T-cell (primary cell): ENCODE measurements at regions not wholly inside any gene's neighbourhood (a gene's known extent, or its start where the extent isn't known, plus 50 kb on each side); places are given as distances from the start of the nearest gene placed in this dataset.

Experiments used
- ATAC-seq, 4 experiments: fragments of 200-7000 bp in 3 of 4; fragments of 150-1000 bp in 1 of 4; cut with Tn5 transposase; replicated peaks in 1 of 4; 1 replicate in 3 of 4; 2 replicates in 1 of 4; pipeline ENCODE4 v1.10.0; 2021; ENCODE audit warnings: moderate library complexity in 3 of 4, mild to moderate bottlenecking in 2 of 4, moderate number of reproducible peaks in 1 of 4
- CTCF ChIA-PET, 2 donors: fragments of 300-600 bp; sonication (Branson Sonifier 250); formaldehyde crosslinking; loops; one replicate each; lab custom pipeline; 2022; ENCODE audit warnings: antibody characterized with exemption in 2 of 2; lab: Charles Lee
- POLR2A ChIA-PET, 2 donors: fragments of 300-600 bp; sonication (Branson Sonifier 250); formaldehyde crosslinking; loops; one replicate each; lab custom pipeline; 2022; ENCODE audit warnings: antibody characterized with exemption in 2 of 2; lab: Charles Lee
- DNase-seq, 35 experiments: peaks; one replicate each; pipeline versions ENCODE4 v3.0.0 to v3.0.0-alpha.2; 2013 to 2023
- H3K27ac ChIP-seq: one replicate; pipeline ENCODE4 v1.5.1; 2013; ENCODE audit warnings: low read length
- H3K27me3 ChIP-seq, 2 experiments: replicated peaks in 1 of 2; 1 replicate in 1 of 2; 2 replicates in 1 of 2; pipeline versions ENCODE4 v1.6.1 to v1.7.0; 2013; ENCODE audit warnings: low read length in 1 of 2, mixed read lengths in 1 of 2; ENCODE audit not compliant: control insufficient read depth in 2 of 2, insufficient read depth in 2 of 2; ENCODE audit errors: extremely low read depth in 1 of 2
- H3K36me3 ChIP-seq, 2 donors: 1 replicate in 1 of 2; 2 replicates in 1 of 2; pipeline versions ENCODE4 v1.6.1 to v1.7.0; 2013; ENCODE audit warnings: low read length in 1 of 2; ENCODE audit not compliant: control insufficient read depth in 2 of 2, insufficient read depth in 1 of 2; ENCODE audit errors: extremely low read depth in 1 of 2
- H3K4me1 ChIP-seq, 2 experiments: 1 replicate in 1 of 2; 2 replicates in 1 of 2; pipeline versions ENCODE4 v1.6.1 to v1.7.0; 2013; ENCODE audit warnings: low read length in 2 of 2, mixed read lengths in 1 of 2; ENCODE audit not compliant: insufficient read depth in 2 of 2, control insufficient read depth in 1 of 2; ENCODE audit errors: extremely low read depth in 1 of 2
- H3K4me3 ChIP-seq, 2 donors: 1 replicate in 1 of 2; 2 replicates in 1 of 2; pipeline versions ENCODE4 v1.5.1 to v1.7.0; 2013; ENCODE audit warnings: mild to moderate bottlenecking in 2 of 2, low read length in 1 of 2, moderate library complexity in 1 of 2; ENCODE audit not compliant: control insufficient read depth in 1 of 2; ENCODE audit errors: extremely low read depth in 1 of 2
- H3K9me3 ChIP-seq: 2 replicates; pipeline ENCODE4 v1.7.0; 2013
- H3K27ac Mint-ChIP-seq, 2 donors: one replicate each; pipeline ENCODE4 v1.8.0; 2020 to 2021; ENCODE audit warnings: mild to moderate bottlenecking in 2 of 2, mixed read lengths in 2 of 2
- H3K27me3 Mint-ChIP-seq, 2 donors: one replicate each; pipeline ENCODE4 v1.8.0; 2021 to 2022; ENCODE audit warnings: mixed read lengths in 2 of 2
- H3K36me3 Mint-ChIP-seq: one replicate; pipeline ENCODE4 v1.8.0; 2021; ENCODE audit warnings: mixed read lengths
- H3K4me1 Mint-ChIP-seq, 3 donors: one replicate each; pipeline ENCODE4 v1.8.0; 2020 to 2022; ENCODE audit warnings: mixed read lengths in 3 of 3, mild to moderate bottlenecking in 1 of 3
- H3K4me3 Mint-ChIP-seq, 3 donors: one replicate each; pipeline ENCODE4 v1.8.0; 2020 to 2022; ENCODE audit warnings: mild to moderate bottlenecking in 3 of 3, mixed read lengths in 3 of 3, moderate library complexity in 3 of 3
- H3K9me3 Mint-ChIP-seq, 3 donors: one replicate each; pipeline ENCODE4 v1.8.0; 2020 to 2022; ENCODE audit warnings: mixed read lengths in 3 of 3
- WGBS: methylation state at CpG from one replicate; pipeline ENCODE4 v1.1.5; 2013; ENCODE audit warnings: missing lambda C conversion rate; ENCODE audit not compliant: insufficient coverage; 5-methylcytosine and 5-hydroxymethylcytosine counted together

- no peaks in the 10 kb centered on the region for H3K36me3 ChIP-seq
- no peaks in the 10 kb centered on the region for H3K36me3 Mint-ChIP-seq
- no CpG with 5 or more reads among the region's 1 CpG for WGBS
Measured at GRCh38 chr9:109549386-109549785, 51.3 kb upstream of the PTPN3 start.

DNA sequence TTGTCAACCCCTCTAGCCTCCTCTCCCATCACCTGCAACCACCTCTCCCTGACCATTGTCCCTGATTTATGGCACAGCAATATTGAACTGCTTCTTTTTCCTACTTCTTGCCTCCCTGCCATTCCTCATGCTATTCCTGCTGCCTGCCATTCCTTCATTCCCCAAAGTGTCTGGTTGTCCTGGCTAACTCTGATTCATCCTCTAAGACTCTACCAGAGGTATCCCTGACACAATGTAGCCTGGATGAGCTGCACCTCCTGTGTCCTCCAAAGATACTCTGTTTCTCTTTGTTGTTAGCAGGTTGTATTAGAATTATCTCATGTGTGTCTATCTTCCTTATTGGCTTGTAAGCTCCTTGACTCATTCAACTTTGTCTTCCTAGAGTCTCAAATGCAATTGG, 53.5 kb upstream of the PTPN3 start:
- POLR2A ChIA-PET = no interaction called here

More at GRCh38 chr9:109549386-109549785, 51.3 kb upstream of the PTPN3 start:
- no peaks in the 10 kb centered on the region for H3K27me3 ChIP-seq
- Mint-ChIP-seq H3K4me3 (no peak overlapping the region), H3K9me3 (peaks cover 8 to 17% (median 12%) of the 10 kb centered on the region in 3 donors), H3K27me3 (peaks cover 15% of the 10 kb centered on the region in 2 donors), H3K27ac (no peak overlapping the region), H3K4me1 (no peaks in the 10 kb centered on the region)
- CTCF ChIA-PET = no interaction called here
- H3K9me3 ChIP-seq = no peaks in the 10 kb centered on the region
- H3K27ac ChIP-seq = no peak overlapping the region
- H3K4me3 ChIP-seq = no peak overlapping the region
- DNase-seq = no peak
- no peaks in the 10 kb centered on the region for H3K4me1 ChIP-seq
- POLR2A ChIA-PET = no interaction called here
- ATAC-seq = no peak

DNA sequence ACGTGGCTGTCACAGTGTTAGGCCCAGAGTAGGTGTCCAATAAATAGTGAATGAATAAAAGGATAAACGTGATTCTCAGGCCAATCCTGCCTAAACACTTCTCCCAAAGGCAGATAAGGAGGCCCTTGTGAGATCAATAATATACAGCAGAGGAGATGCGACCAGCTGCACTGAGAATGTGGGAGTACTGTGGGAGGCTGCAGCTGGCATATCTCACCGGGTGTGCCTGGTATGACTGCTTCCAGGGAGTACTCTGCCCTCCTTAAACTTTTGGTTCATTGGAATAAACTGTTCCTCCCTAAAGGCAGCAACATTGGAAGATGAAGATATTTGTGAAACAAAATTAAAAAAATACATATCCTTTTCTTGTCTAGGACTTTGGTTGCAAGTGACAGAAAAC, 57.1 kb upstream of the PTPN3 start:
- H3K27ac Mint-ChIP-seq = no peak overlapping the region
- Histone ChIP-seq H3K9me3 (no peaks in the 10 kb centered on the region), H3K36me3 (no peaks in the 10 kb centered on the region), H3K4me3 (no peak overlapping the region), H3K4me1 (no peaks in the 10 kb centered on the region), H3K27me3 (peaks cover 0 to 3% of the 10 kb centered on the region in 2 experiments), H3K27ac (no peak overlapping the region)
- no peaks in the 10 kb centered on the region for H3K4me1 Mint-ChIP-seq
- no peak overlapping the region for H3K4me3 Mint-ChIP-seq
- no peaks in the 10 kb centered on the region for H3K36me3 Mint-ChIP-seq
- ATAC-seq (no peak), DNase-seq (no peak)
- H3K9me3 Mint-ChIP-seq = peaks cover 0 to 4% (median 0%) of the 10 kb centered on the region in 3 donors
- ChIA-PET CTCF (no interaction called here), POLR2A (no interaction called here)
- peaks cover 15 to 17% of the 10 kb centered on the region in 2 donors for H3K27me3 Mint-ChIP-seq
- WGBS = no CpG with 5 or more reads among the region's 4 CpGs

More for the DNA sequence above, 53.5 kb upstream of the PTPN3 start:
- Histone ChIP-seq H3K36me3 (no peaks in the 10 kb centered on the region), H3K4me3 (no peak overlapping the region), H3K27me3 (no peaks in the 10 kb centered on the region), H3K27ac (no peak overlapping the region), H3K4me1 (no peaks in the 10 kb centered on the region), H3K9me3 (no peaks in the 10 kb centered on the region)
- Mint-ChIP-seq H3K36me3 (no peaks in the 10 kb centered on the region), H3K9me3 (peaks cover 8 to 17% (median 12%) of the 10 kb centered on the region in 3 donors), H3K27me3 (peaks cover 15 to 21% of the 10 kb centered on the region in 2 donors), H3K4me3 (no peak overlapping the region), H3K27ac (no peak overlapping the region), H3K4me1 (no peaks in the 10 kb centered on the region)
- CTCF ChIA-PET = no interaction called here
- ATAC-seq (no peak), DNase-seq (no peak)

DNA sequence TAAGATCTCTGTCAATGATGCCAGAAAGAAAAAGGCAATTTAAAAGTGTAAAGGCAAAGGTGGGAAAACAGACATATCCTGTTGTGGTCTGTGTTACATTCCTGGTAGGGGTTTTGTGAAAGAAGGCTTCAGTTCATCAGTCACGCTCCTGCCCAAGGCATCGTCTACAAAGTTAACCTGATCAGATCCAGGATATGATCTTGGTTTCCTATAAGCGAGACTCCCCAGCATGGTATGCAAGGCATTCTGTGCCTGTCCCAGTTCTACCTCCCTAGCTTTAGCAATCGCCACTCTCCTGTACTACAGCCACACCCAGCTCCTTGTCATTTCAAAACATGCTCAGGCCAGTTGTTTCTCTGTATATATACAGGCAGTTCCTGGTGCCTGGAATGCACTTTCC, 58.0 kb upstream of the PTPN3 start:
- Histone ChIP-seq H3K4me1 (no peaks in the 10 kb centered on the region), H3K27me3 (peaks cover 0 to 3% of the 10 kb centered on the region in 2 experiments), H3K9me3 (no peaks in the 10 kb centered on the region), H3K36me3 (no peaks in the 10 kb centered on the region), H3K27ac (no peak overlapping the region), H3K4me3 (no peak overlapping the region)
- peaks cover 0 to 4% (median 0%) of the 10 kb centered on the region in 3 donors for H3K9me3 Mint-ChIP-seq
- H3K27ac Mint-ChIP-seq = no peak overlapping the region
- CTCF ChIA-PET = no interaction called here
- no peak overlapping the region for H3K4me3 Mint-ChIP-seq
- ATAC-seq = no peak
- no peaks in the 10 kb centered on the region for H3K4me1 Mint-ChIP-seq
- POLR2A ChIA-PET = no interaction called here
- peaks cover 17% of the 10 kb centered on the region in 2 donors for H3K27me3 Mint-ChIP-seq
- WGBS = 50% methylated on average over 4 of the region's 4 CpGs
- H3K36me3 Mint-ChIP-seq = no peaks in the 10 kb centered on the region
- DNase-seq = no peak

GRCh38 chr9:109556786-109557185, 58.7 kb upstream of the PTPN3 start:
- Mint-ChIP-seq H3K4me1 (no peaks in the 10 kb centered on the region), H3K36me3 (no peaks in the 10 kb centered on the region), H3K4me3 (no peak overlapping the region), H3K27me3 (peaks cover 11 to 13% of the 10 kb centered on the region in 2 donors), H3K27ac (no peak overlapping the region), H3K9me3 (peaks cover 0 to 4% (median 0%) of the 10 kb centered on the region in 3 donors)
- peaks cover 0 to 3% of the 10 kb centered on the region in 2 experiments for H3K27me3 ChIP-seq
- WGBS = 76% methylated on average over 2 of the region's 3 CpGs
- H3K27ac ChIP-seq = no peak overlapping the region
- H3K36me3 ChIP-seq = no peaks in the 10 kb centered on the region
- no peak for DNase-seq
- ATAC-seq = no peak
- H3K4me1 ChIP-seq = no peaks in the 10 kb centered on the region
- H3K9me3 ChIP-seq = no peaks in the 10 kb centered on the region
- CTCF ChIA-PET = no interaction called here
- POLR2A ChIA-PET = interaction anchor here in 1 of 2 donors (0.7 kb wide), 1 partner anchor 1339 kb away, joined by 3 read pairs; no protein-coding TSS in a partner anchor
- no peak overlapping the region for H3K4me3 ChIP-seq

- Mint-ChIP-seq H3K4me3 (no peak overlapping the region), H3K36me3 (no peaks in the 10 kb centered on the region), H3K27ac (no peak overlapping the region), H3K9me3 (peaks cover 0 to 4% (median 0%) of the 10 kb centered on the region in 3 donors), H3K4me1 (no peaks in the 10 kb centered on the region), H3K27me3 (peaks cover 11 to 13% of the 10 kb centered on the region in 2 donors)
- peaks cover 0 to 3% of the 10 kb centered on the region in 2 experiments for H3K27me3 ChIP-seq
- no peaks in the 10 kb centered on the region for H3K36me3 ChIP-seq
- H3K4me3 ChIP-seq = no peak overlapping the region
- H3K27ac ChIP-seq = no peak overlapping the region
- H3K4me1 ChIP-seq = no peaks in the 10 kb centered on the region
- POLR2A ChIA-PET = interaction anchor here in 1 of 2 donors (0.7 kb wide), 1 partner anchor 1339 kb away, joined by 3 read pairs; no protein-coding TSS in a partner anchor
- CTCF ChIA-PET = no interaction called here
- ATAC-seq (no peak), DNase-seq (no peak)
- 88% methylated on average over 2 of the region's 6 CpGs for WGBS
- no peaks in the 10 kb centered on the region for H3K9me3 ChIP-seq
Measured at GRCh38 chr9:109557481-109557880, 59.4 kb upstream of the PTPN3 start.

GRCh38 chr9:109558718-109559151, 60.6 kb upstream of the PTPN3 start:
- no peaks in the 10 kb centered on the region for H3K4me1 Mint-ChIP-seq
- Histone ChIP-seq H3K36me3 (no peaks in the 10 kb centered on the region), H3K27ac (no peak overlapping the region), H3K27me3 (peaks cover 0 to 3% of the 10 kb centered on the region in 2 experiments), H3K9me3 (no peaks in the 10 kb centered on the region), H3K4me1 (no peaks in the 10 kb centered on the region), H3K4me3 (no peak overlapping the region)
- ATAC-seq (no peak), DNase-seq (no peak)
- H3K27me3 Mint-ChIP-seq = peaks cover 7 to 9% of the 10 kb centered on the region in 2 donors
- H3K27ac Mint-ChIP-seq = no peak overlapping the region
- POLR2A ChIA-PET = no interaction called here
- no peaks in the 10 kb centered on the region for H3K36me3 Mint-ChIP-seq
- H3K9me3 Mint-ChIP-seq = no peaks in the 10 kb centered on the region
- no peak overlapping the region for H3K4me3 Mint-ChIP-seq
- CTCF ChIA-PET = no interaction called here
- WGBS = 70% methylated on average over 5 of the region's 5 CpGs
